Body of pancreas (tissue), 4 donors: ENCODE measurements at regions not wholly inside any gene's neighbourhood (a gene's known extent, or its start where the extent isn't known, plus 50 kb on each side); places are given as distances from the start of the nearest gene placed in this dataset.

Experiments
- ATAC-seq: fragments of 150-250 bp; one replicate; pipeline ENCODE4 v1.9.1; 2016
- DNase-seq, 4 donors: peaks; one replicate each; pipeline ENCODE4 v3.0.0-alpha.2; 2019
- H3K27ac ChIP-seq, 4 donors: fragments of 200-600 bp; sonication (generic); 1 replicate in 3 of 4; 2 replicates in 1 of 4; pipeline versions ENCODE4 v1.5.1 to v1.6.1; 2016 to 2019; ENCODE audit warnings: mild to moderate bottlenecking in 1 of 4, mixed read lengths in 1 of 4, moderate library complexity in 1 of 4
- H3K27me3 ChIP-seq, 2 donors: fragments of 200-600 bp; sonication (generic); one replicate each; pipeline ENCODE4 v1.6.0; 2016; ENCODE audit warnings: mild to moderate bottlenecking in 1 of 2
- H3K36me3 ChIP-seq, 2 donors: fragments of 200-600 bp; sonication (generic); replicated peaks in 1 of 2; 2 replicates each; pipeline ENCODE4 v1.5.1; 2016; ENCODE audit warnings: low read depth in 2 of 2; ENCODE audit not compliant: insufficient read depth in 1 of 2
- H3K4me1 ChIP-seq: fragments of 200-600 bp; sonication (generic); one replicate; pipeline ENCODE4 v1.6.0; 2016
- H3K4me3 ChIP-seq, 2 donors: fragments of 200-600 bp; sonication (generic); 1 replicate in 1 of 2; 2 replicates in 1 of 2; pipeline ENCODE4 v1.5.1; 2016 to 2019
- H3K9me3 ChIP-seq, 3 donors: fragments of 200-600 bp; sonication (generic); 1 replicate in 2 of 3; 2 replicates in 1 of 3; pipeline ENCODE4 v1.5.1; 2016
- CTCF ChIP-seq, 7 experiments: fragments of 450-650 bp in 4 of 7; fragments of 200-600 bp in 3 of 7; sonication (generic) in 3 of 7; IDR thresholded peaks; one replicate each; pipeline ENCODE4 v1.5.1; 2016 to 2019; ENCODE audit warnings: antibody characterized with exemption in 7 of 7
- POLR2A ChIP-seq, 3 donors: fragments of 450-650 bp; IDR thresholded peaks; one replicate each; pipeline ENCODE4 v1.6.1; 2016; ENCODE audit warnings: antibody characterized with exemption in 3 of 3, mild to moderate bottlenecking in 2 of 3
- WGBS, 2 donors: methylation state at CpG; one replicate each; pipeline ENCODE4 v1.1.5; 2017; 5-methylcytosine and 5-hydroxymethylcytosine counted together
- intact Hi-C: fragments of 100-400 bp; cut with DNase I; formaldehyde crosslinking; loops from one replicate; pipeline ENCODE4 v1.15.1; 2023

GRCh38 chr5:153360860-153361259 is 129.6 kb upstream of the GRIA1 start:
- ATAC-seq (no peak), DNase-seq (no peak)
- intact Hi-C loops: no loop called here
- no peak for TF ChIP-seq POLR2A (IDR thresholded peaks at IDR 0.05)
- no peak for TF ChIP-seq CTCF (IDR thresholded peaks at IDR 0.05)
- Histone ChIP-seq H3K4me1 (no peaks in the 10 kb centered on the region), H3K36me3 (no peaks in the 10 kb centered on the region), H3K4me3 (no peak overlapping the region), H3K9me3 (no peaks in the 10 kb centered on the region), H3K27ac (no peak overlapping the region), H3K27me3 (no peaks in the 10 kb centered on the region)
- 23 to 86% methylated on average over 1 of the region's 1 CpG for WGBS, 2 donors

- TF ChIP-seq CTCF (IDR thresholded peaks at IDR 0.05): no peak
- TF ChIP-seq POLR2A (IDR thresholded peaks at IDR 0.05): no peak
- no peak for DNase-seq
- H3K4me3 ChIP-seq: no peak overlapping the region
- H3K36me3 ChIP-seq: no peaks in the 10 kb centered on the region
- H3K9me3 ChIP-seq: no peaks in the 10 kb centered on the region
- intact Hi-C loops: no loop called here
- 48 to 50% methylated on average over 3 of the region's 3 CpGs for WGBS, 2 donors
- H3K4me1 ChIP-seq: no peaks in the 10 kb centered on the region
- H3K27ac ChIP-seq: no peak overlapping the region
- H3K27me3 ChIP-seq: no peaks in the 10 kb centered on the region
- no peak for ATAC-seq
These were observed 128.6 kb upstream of the GRIA1 start for GRCh38 chr5:153361735-153362409.

GRCh38 chr5:153365547-153365946 is 124.9 kb upstream of the GRIA1 start:
- DNase-seq (no peak), ATAC-seq (no peak)
- no peak overlapping the region for H3K4me3 ChIP-seq
- no peak overlapping the region for H3K27ac ChIP-seq
- no peaks in the 10 kb centered on the region for H3K9me3 ChIP-seq
- TF ChIP-seq POLR2A (IDR thresholded peaks at IDR 0.05) (no peak), CTCF (IDR thresholded peaks at IDR 0.05) (no peak)
- H3K36me3 ChIP-seq: no peaks in the 10 kb centered on the region
- H3K4me1 ChIP-seq: no peaks in the 10 kb centered on the region
- intact Hi-C loops: no loop called here
- no peaks in the 10 kb centered on the region for H3K27me3 ChIP-seq

- Histone ChIP-seq H3K9me3 (no peaks in the 10 kb centered on the region), H3K27me3 (no peaks in the 10 kb centered on the region), H3K36me3 (no peaks in the 10 kb centered on the region), H3K27ac (no peak overlapping the region), H3K4me1 (no peaks in the 10 kb centered on the region), H3K4me3 (no peak overlapping the region)
- no peak for DNase-seq
- 78 to 83% methylated on average over 3 of the region's 3 CpGs for WGBS, 2 donors
- intact Hi-C loops: no loop called here
- no peak for ATAC-seq
- TF ChIP-seq POLR2A (IDR thresholded peaks at IDR 0.05) (no peak), CTCF (IDR thresholded peaks at IDR 0.05) (no peak)
These were observed 123.0 kb upstream of the GRIA1 start for GRCh38 chr5:153367466-153367865.

- WGBS, 2 donors: 29 to 32% methylated on average over 6 of the region's 6 CpGs
- Histone ChIP-seq H3K4me1 (peaks cover 4% of the 10 kb centered on the region), H3K36me3 (no peaks in the 10 kb centered on the region), H3K27me3 (no peaks in the 10 kb centered on the region), H3K4me3 (no peak overlapping the region), H3K9me3 (no peaks in the 10 kb centered on the region), H3K27ac (no peak overlapping the region)
- no peak for TF ChIP-seq CTCF (IDR thresholded peaks at IDR 0.05)
- no peak for TF ChIP-seq POLR2A (IDR thresholded peaks at IDR 0.05)
- ATAC-seq (no peak), DNase-seq (no peak)
- intact Hi-C loops: no loop called here
These were observed 117.9 kb upstream of the GRIA1 start for GRCh38 chr5:153372425-153373129.
